H1 (cell line): ENCODE measurements at regions not wholly inside any gene's neighbourhood (a gene's known extent, or its start where the extent isn't known, plus 50 kb on each side); places are given as distances from the start of the nearest gene placed in this dataset.

Experiments used
- CTCF ChIA-PET: fragments of 300-600 bp; sonication (Branson Sonifier 250); formaldehyde crosslinking; loops from one replicate; lab custom pipeline; 2021; ENCODE audit not compliant: partially characterized antibody; lab: Charles Lee
- POLR2A ChIA-PET: fragments of 300-600 bp; sonication (Branson Sonifier 250); formaldehyde crosslinking; loops from one replicate; lab custom pipeline; 2021; ENCODE audit warnings: inconsistent platforms; ENCODE audit not compliant: partially characterized antibody; lab: Charles Lee
- DNase-seq, 2 experiments: peaks; one replicate each; pipeline versions ENCODE4 v3.0.0 to v3.0.0-alpha.2; 2010 to 2022; ENCODE audit warnings: low spot score in 2 of 2, low read depth in 1 of 2, mixed read lengths in 1 of 2
- FAIRE-seq: peaks from 2 replicates; lab custom pipeline; 2011; peaks lifted over from hg19 to GRCh38; lab: Jason Lieb, UNC
- H2AFZ ChIP-seq: 2 replicates; pipeline ENCODE4 v1.8.1; 2012; ENCODE audit warnings: low read length, inconsistent platforms
- H2AK5ac ChIP-seq: 2 replicates; pipeline ENCODE4 v1.6.1; 2013; ENCODE audit warnings: low read depth, low read length
- H2BK120ac ChIP-seq: replicated peaks from 2 replicates; pipeline ENCODE3; 2013; ENCODE audit warnings: low read depth, low read length, inconsistent platforms
- H2BK12ac ChIP-seq: 2 replicates; pipeline ENCODE4 v1.6.1; 2013; ENCODE audit warnings: low read depth, low read length
- H2BK15ac ChIP-seq: 2 replicates; pipeline ENCODE4 v1.6.1; 2013; ENCODE audit warnings: low read length
- H2BK20ac ChIP-seq: 2 replicates; pipeline ENCODE4 v1.6.1; 2013; ENCODE audit warnings: low read length
- H2BK5ac ChIP-seq: 2 replicates; pipeline ENCODE4 v1.6.1; 2013; ENCODE audit warnings: low read depth, low read length
- H3K14ac ChIP-seq: 2 replicates; pipeline ENCODE4 v1.6.1; 2013; ENCODE audit warnings: inconsistent platforms; ENCODE audit not compliant: insufficient read length
- H3K18ac ChIP-seq: 2 replicates; pipeline ENCODE4 v1.6.1; 2013; ENCODE audit warnings: low read length; ENCODE audit errors: extremely low read depth
- H3K23ac ChIP-seq: 2 replicates; pipeline ENCODE4 v1.6.1; 2013; ENCODE audit warnings: inconsistent platforms; ENCODE audit not compliant: insufficient read length
- H3K23me2 ChIP-seq: 2 replicates; pipeline ENCODE4 v1.6.1; 2013; ENCODE audit warnings: low read depth, low read length
- H3K27ac ChIP-seq: 2 replicates; pipeline ENCODE4 v1.6.1; 2011; ENCODE audit warnings: low read depth, low read length, inconsistent platforms
- H3K27me3 ChIP-seq, 4 experiments: replicated peaks in 1 of 4; 1 replicate in 1 of 4; 2 replicates in 3 of 4; pipeline versions ENCODE4 v1.6.1 to v1.8.1; 2011 to 2013; ENCODE audit warnings: low read length in 3 of 4, mild to moderate bottlenecking in 3 of 4, inconsistent platforms in 2 of 4, mixed read lengths in 2 of 4, moderate library complexity in 1 of 4; ENCODE audit not compliant: control insufficient read depth in 3 of 4, insufficient read depth in 3 of 4; ENCODE audit errors: extremely low read depth in 1 of 4
- H3K36me3 ChIP-seq, 4 experiments: 2 replicates each; pipeline versions ENCODE4 v1.6.1 to v1.8.1; 2011 to 2013; ENCODE audit warnings: mild to moderate bottlenecking in 4 of 4, low read length in 3 of 4, moderate library complexity in 2 of 4, control low read depth in 1 of 4, inconsistent platforms in 1 of 4; ENCODE audit not compliant: insufficient read depth in 4 of 4, control insufficient read depth in 2 of 4
- H3K4ac ChIP-seq: replicated peaks from 2 replicates; pipeline ENCODE3; 2013; ENCODE audit warnings: low read length, low read depth, mixed read lengths, inconsistent platforms; ENCODE audit not compliant: insufficient read length
- H3K4me1 ChIP-seq, 4 experiments: replicated peaks in 1 of 4; 1 replicate in 1 of 4; 2 replicates in 3 of 4; pipeline versions ENCODE4 v1.6.1 to v1.8.1; 2011 to 2013; ENCODE audit warnings: low read length in 3 of 4, inconsistent platforms in 2 of 4, mixed read lengths in 1 of 4; ENCODE audit not compliant: insufficient read depth in 4 of 4, control insufficient read depth in 3 of 4
- H3K4me2 ChIP-seq, 2 experiments: 2 replicates each; pipeline versions ENCODE4 v1.6.1 to v1.8.1; 2011 to 2013; ENCODE audit warnings: low read depth in 2 of 2, low read length in 2 of 2, control low read depth in 1 of 2, inconsistent platforms in 1 of 2, mild to moderate bottlenecking in 1 of 2; ENCODE audit not compliant: insufficient read depth in 1 of 2
- H3K4me3 ChIP-seq, 4 experiments: fragments of 200-600, 300-600 bp in 1 of 4; sonication (generic), shearing (Covaris generic), sonication (Bioruptor Twin) in 1 of 4; 2 replicates each; pipeline versions ENCODE4 v1.5.1 to v1.8.1; 2011 to 2016; ENCODE audit warnings: low read length in 4 of 4, low read depth in 3 of 4, control low read depth in 2 of 4, inconsistent platforms in 2 of 4, mild to moderate bottlenecking in 2 of 4, mixed read lengths in 1 of 4, moderate library complexity in 1 of 4; ENCODE audit not compliant: insufficient read depth in 2 of 4; ENCODE audit errors: extremely low read depth in 1 of 4
- H3K56ac ChIP-seq: replicated peaks from 2 replicates; pipeline ENCODE3; 2013; ENCODE audit warnings: low read depth, mild to moderate bottlenecking, mixed read lengths, low read length, inconsistent platforms; ENCODE audit not compliant: insufficient read length
- H3K79me1 ChIP-seq: 2 replicates; pipeline ENCODE4 v1.6.1; 2013; ENCODE audit warnings: low read depth, low read length, control low read depth
- H3K79me2 ChIP-seq, 2 experiments: 2 replicates each; pipeline versions ENCODE4 v1.6.1 to v1.8.1; 2012 to 2013; ENCODE audit warnings: low read length in 2 of 2, mild to moderate bottlenecking in 2 of 2, inconsistent platforms in 1 of 2; ENCODE audit not compliant: insufficient read depth in 2 of 2, control insufficient read depth in 1 of 2
- H3K9ac ChIP-seq, 4 experiments: replicated peaks in 1 of 4; 1 replicate in 1 of 4; 2 replicates in 3 of 4; pipeline versions ENCODE4 v1.6.1 to v1.8.1; 2011 to 2013; ENCODE audit warnings: low read depth in 3 of 4, low read length in 3 of 4, control low read depth in 2 of 4, mild to moderate bottlenecking in 2 of 4, moderate library complexity in 2 of 4, inconsistent platforms in 1 of 4; ENCODE audit errors: extremely low read depth in 1 of 4
- H3K9me3 ChIP-seq, 2 experiments: 2 replicates each; pipeline versions ENCODE4 v1.6.1 to v1.8.1; 2012 to 2013; ENCODE audit warnings: mild to moderate bottlenecking in 2 of 2, moderate library complexity in 2 of 2, control low read depth in 1 of 2, inconsistent platforms in 1 of 2, low read depth in 1 of 2, low read length in 1 of 2, mixed read lengths in 1 of 2; ENCODE audit not compliant: insufficient read depth in 2 of 2
- H4K20me1 ChIP-seq, 2 experiments: replicated peaks in 1 of 2; 2 replicates each; pipeline versions ENCODE3 to v1.8.1; 2011 to 2013; ENCODE audit warnings: inconsistent platforms in 2 of 2, low read length in 2 of 2, mild to moderate bottlenecking in 1 of 2; ENCODE audit not compliant: insufficient read depth in 2 of 2, control insufficient read depth in 1 of 2
- H4K5ac ChIP-seq: 2 replicates; pipeline ENCODE4 v1.6.1; 2013; ENCODE audit warnings: low read length, low read depth, mixed read lengths, inconsistent platforms; ENCODE audit not compliant: insufficient read length
- H4K8ac ChIP-seq: 2 replicates; pipeline ENCODE4 v1.8.0; 2013; ENCODE audit warnings: mild to moderate bottlenecking, moderate library complexity, low read length, inconsistent platforms; ENCODE audit not compliant: insufficient read depth; ENCODE audit errors: extremely low read depth
- H4K91ac ChIP-seq: replicated peaks from 2 replicates; pipeline ENCODE3; 2013; ENCODE audit warnings: low read length, mixed read lengths, inconsistent platforms; ENCODE audit not compliant: insufficient read length
- ASH2L ChIP-seq: fragments of 200-600, 300-600 bp; sonication (generic); IDR thresholded peaks from one replicate; pipeline ENCODE4 v1.7.1; 2017; ENCODE audit warnings: low read length
- CTCF ChIP-seq, 3 experiments: IDR thresholded peaks; 1 replicate in 2 of 3; 2 replicates in 1 of 3; pipeline versions ENCODE4 v1.5.1 to v1.6.1; 2011; ENCODE audit warnings: low read length in 3 of 3, mild to moderate bottlenecking in 3 of 3, inconsistent platforms in 2 of 3, low read depth in 1 of 3, moderate library complexity in 1 of 3; ENCODE audit not compliant: insufficient read depth in 1 of 3; ENCODE audit errors: control extremely low read depth in 1 of 3
- KDM4A ChIP-seq: IDR thresholded peaks from one replicate; pipeline ENCODE4 v1.7.1; 2012; ENCODE audit warnings: low read depth, mild to moderate bottlenecking, moderate library complexity, low read length, inconsistent platforms; ENCODE audit not compliant: severe bottlenecking
- RAD21 ChIP-seq, 2 experiments: IDR thresholded peaks in 1 of 2; conservative IDR thresholded peaks in 1 of 2; 2 replicates each; pipeline ENCODE4 v1.6.1; 2011; ENCODE audit warnings: low read depth in 2 of 2, low read length in 2 of 2, improper control_type of control experiment in 1 of 2, inconsistent platforms in 1 of 2, mild to moderate bottlenecking in 1 of 2, moderate library complexity in 1 of 2
- SP4 ChIP-seq: IDR thresholded peaks from 2 replicates; pipeline ENCODE4 v1.6.1; 2012; ENCODE audit warnings: low read length, inconsistent platforms
- WGBS, 2 experiments: shearing (Covaris generic) in 1 of 2; methylation state at CpG; one replicate each; pipeline versions ENCODE4 v1.1.6 to v1.1.7; 2013 to 2015; ENCODE audit warnings: low lambda C conversion rate in 2 of 2, mixed read lengths in 2 of 2, inconsistent platforms in 1 of 2, low coverage in 1 of 2, missing lambda C conversion rate in 1 of 2; ENCODE audit not compliant: insufficient replicate concordance in 2 of 2, insufficient coverage in 1 of 2, insufficient read length in 1 of 2; ENCODE audit errors: extremely low coverage in 1 of 2, missing lambda C conversion rate in 1 of 2; 5-methylcytosine and 5-hydroxymethylcytosine counted together

DNA sequence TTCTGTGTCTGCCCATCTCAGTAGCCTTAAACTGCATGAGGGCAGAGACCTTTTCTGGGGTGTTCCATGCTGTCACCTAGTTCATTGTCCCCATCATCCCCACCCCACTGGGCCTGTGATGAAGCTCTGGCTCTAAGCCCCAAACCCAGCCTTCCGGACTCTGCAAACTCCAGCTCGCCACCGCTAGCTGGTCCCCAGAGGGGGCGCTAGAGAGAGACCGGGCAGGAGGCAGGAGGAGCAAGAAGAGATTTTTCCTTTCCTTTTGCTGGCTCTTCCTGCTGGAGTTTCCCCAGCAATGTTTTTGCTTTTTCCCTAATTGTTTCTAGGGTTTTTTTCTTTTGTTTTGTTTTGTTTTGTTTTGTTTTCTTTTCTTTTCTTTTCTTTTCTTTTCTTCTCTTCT is 234.4 kb downstream of the TEX36 start:
- H3K23ac ChIP-seq: no peak overlapping the region
- H3K27me3 ChIP-seq: no peaks in the 10 kb centered on the region; a peak in 1 of 7 replicates
- H4K5ac ChIP-seq: no peak overlapping the region
- H2BK15ac ChIP-seq: no peak overlapping the region
- no peak overlapping the region for H3K4me2 ChIP-seq
- no peak overlapping the region for H3K56ac ChIP-seq
- H3K36me3 ChIP-seq: no peaks in the 10 kb centered on the region
- H3K9ac ChIP-seq: no peak overlapping the region
- H3K9me3 ChIP-seq: no peaks in the 10 kb centered on the region
- no peaks in the 10 kb centered on the region for H3K4me1 ChIP-seq
- H4K8ac ChIP-seq: no peak overlapping the region
- POLR2A ChIA-PET: no interaction called here
- FAIRE-seq: peak; percentile 24
- H2BK120ac ChIP-seq: no peak overlapping the region
- H3K4me3 ChIP-seq: no peak overlapping the region
- H4K20me1 ChIP-seq: no peaks in the 10 kb centered on the region
- H2AFZ ChIP-seq: no peak overlapping the region
- TF ChIP-seq ASH2L: no peak
- TF ChIP-seq KDM4A: no peak
- TF ChIP-seq CTCF (IDR thresholded peaks at IDR 0.05; ENCODE audit: control extremely low read depth in 1 of 3, insufficient read depth in 1 of 3, low read depth in 1 of 3, low read length in 3 of 3): peak; percentile 81 to 87 (median 86)
- no peak for TF ChIP-seq SP4
- peak; percentile 63 to 74 for TF ChIP-seq RAD21 (IDR thresholded peaks at IDR 0.05 in 1 of 2, conservative IDR thresholded peaks at IDR 0.05 in 1 of 2; ENCODE audit: low read depth in 2 of 2, low read length in 2 of 2)
- H3K23me2 ChIP-seq: no peaks in the 10 kb centered on the region
- WGBS, 2 experiments: 14% methylated on average over 5 of the region's 5 CpGs; no CpG with 5 or more reads in 1 of the 2 experiments
- no peak overlapping the region for H2AK5ac ChIP-seq
- no peak overlapping the region for H2BK12ac ChIP-seq
- no peaks in the 10 kb centered on the region for H3K79me2 ChIP-seq
- no peak overlapping the region for H3K18ac ChIP-seq
- CTCF ChIA-PET: interaction anchor here (0.7 to 2.6 kb wide), 35 partner anchors 10 to 570 kb away, joined by 3 to 15 read pairs (median 4); no protein-coding TSS in a partner anchor
- H3K4ac ChIP-seq: no peak overlapping the region
- no peak overlapping the region for H2BK5ac ChIP-seq
- H3K79me1 ChIP-seq: no peaks in the 10 kb centered on the region
- H4K91ac ChIP-seq: no peak overlapping the region
- H3K14ac ChIP-seq: no peak overlapping the region
- H3K27ac ChIP-seq: no peak overlapping the region
- DNase-seq: peak; percentile 15 to 87
- H2BK20ac ChIP-seq: no peak overlapping the region
